ENCODE measurements at regions not wholly inside any gene's neighbourhood (a gene's known extent, or its start where the extent isn't known, plus 50 kb on each side); places are given as distances from the start of the nearest gene placed in this dataset.

DNA sequence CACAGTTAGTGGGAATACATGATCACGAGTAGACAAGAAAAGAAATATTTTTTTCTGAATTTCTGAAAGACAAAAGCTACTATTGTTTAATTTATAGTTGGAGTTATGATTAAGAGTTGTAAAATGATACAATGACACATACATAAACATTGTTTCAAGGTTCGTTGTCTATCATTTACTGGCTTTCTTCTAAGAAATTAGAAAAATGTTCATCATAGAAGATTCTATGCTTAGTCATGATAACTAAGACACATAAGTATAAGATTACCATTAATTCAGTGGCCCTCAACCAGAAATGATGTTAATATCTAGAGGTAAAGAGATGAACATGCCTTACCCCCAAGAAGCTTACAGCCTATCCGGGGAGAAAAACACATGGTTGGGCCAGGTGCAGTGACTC lies 1832.8 kb upstream of the PRR20A start:
- in situ Hi-C loops (cut with HindIII; ENCODE audit: low pct_ligation_motif_present, low sequenced_read_pairs), result no loop called here
- DNase-seq, result no peak
- H3K27me3 ChIP-seq (replicated peaks), result no peaks in the 10 kb centered on the region
- H3K36me3 ChIP-seq (replicated peaks), result no peaks in the 10 kb centered on the region
- TF ChIP-seq CTCF (IDR thresholded peaks at IDR 0.05; ENCODE audit: low read depth, low read length, missing control alignments), result no peak
- no peak overlapping the region for H3K4me3 ChIP-seq (ENCODE audit: low read depth, low read length)
- no peak overlapping the region for H3K27ac ChIP-seq

- no peak overlapping the region for H3K27ac ChIP-seq
- no peak for DNase-seq
- in situ Hi-C loops (cut with HindIII; ENCODE audit: low pct_ligation_motif_present, low sequenced_read_pairs), result no loop called here
- no peak for TF ChIP-seq CTCF (IDR thresholded peaks at IDR 0.05; ENCODE audit: low read depth, low read length, missing control alignments)
- H3K27me3 ChIP-seq (replicated peaks), result no peaks in the 10 kb centered on the region
- H3K36me3 ChIP-seq (replicated peaks), result no peaks in the 10 kb centered on the region
- no peak overlapping the region for H3K4me3 ChIP-seq (ENCODE audit: low read depth, low read length)
Observed at GRCh38 chr13:55341891-55342290, 1798.8 kb upstream of the PRR20A start.

GRCh38 chr13:55345224-55345623 lies 1795.5 kb upstream of the PRR20A start:
- no peaks in the 10 kb centered on the region for H3K36me3 ChIP-seq (replicated peaks)
- H3K4me3 ChIP-seq (ENCODE audit: low read depth, low read length), result no peak overlapping the region
- H3K27ac ChIP-seq, result no peak overlapping the region
- no peak for DNase-seq
- TF ChIP-seq CTCF (IDR thresholded peaks at IDR 0.05; ENCODE audit: low read depth, low read length, missing control alignments), result no peak
- in situ Hi-C loops (cut with HindIII; ENCODE audit: low pct_ligation_motif_present, low sequenced_read_pairs), result no loop called here
- H3K27me3 ChIP-seq (replicated peaks), result no peaks in the 10 kb centered on the region

GRCh38 chr13:55347528-55347927 lies 1793.2 kb upstream of the PRR20A start:
- DNase-seq, result no peak
- no peaks in the 10 kb centered on the region for H3K27me3 ChIP-seq (replicated peaks)
- H3K4me3 ChIP-seq (ENCODE audit: low read depth, low read length), result no peak overlapping the region
- H3K36me3 ChIP-seq (replicated peaks), result no peaks in the 10 kb centered on the region
- H3K27ac ChIP-seq, result no peak overlapping the region
- in situ Hi-C loops (cut with HindIII; ENCODE audit: low pct_ligation_motif_present, low sequenced_read_pairs), result no loop called here
- no peak for TF ChIP-seq CTCF (IDR thresholded peaks at IDR 0.05; ENCODE audit: low read depth, low read length, missing control alignments)

GRCh38 chr13:55359067-55359466 lies 1781.7 kb upstream of the PRR20A start:
- H3K4me3 ChIP-seq (ENCODE audit: low read depth, low read length), result no peak overlapping the region
- no peak overlapping the region for H3K27ac ChIP-seq
- H3K36me3 ChIP-seq (replicated peaks), result no peaks in the 10 kb centered on the region
- no peak for DNase-seq
- in situ Hi-C loops (cut with HindIII; ENCODE audit: low pct_ligation_motif_present, low sequenced_read_pairs), result no loop called here
- no peak for TF ChIP-seq CTCF (IDR thresholded peaks at IDR 0.05; ENCODE audit: low read depth, low read length, missing control alignments)
- no peaks in the 10 kb centered on the region for H3K27me3 ChIP-seq (replicated peaks)

DNA sequence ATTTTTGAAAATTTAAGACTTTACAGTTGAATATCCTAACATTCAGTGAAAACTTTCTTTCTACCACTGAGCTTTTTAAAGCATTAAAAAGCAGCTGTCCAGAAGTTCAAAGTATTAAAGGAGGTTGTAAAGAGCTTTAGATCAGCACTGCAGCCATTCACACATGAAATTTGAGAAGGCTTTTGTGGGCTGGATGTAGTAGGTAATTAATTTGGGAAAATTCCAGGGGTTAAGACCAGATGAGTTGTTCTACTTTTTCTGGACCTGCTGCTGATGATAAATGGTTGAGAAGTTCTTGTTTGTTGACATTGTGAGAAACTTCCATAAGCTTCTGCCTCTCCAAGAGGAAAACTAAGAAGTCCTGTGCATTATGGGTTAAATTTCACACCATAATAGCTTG lies 1779.6 kb upstream of the PRR20A start:
- no peak for DNase-seq
- no peak overlapping the region for H3K4me3 ChIP-seq (ENCODE audit: low read depth, low read length)

More for the DNA sequence above, 1779.6 kb upstream of the PRR20A start:
- Histone ChIP-seq H3K36me3 (replicated peaks) (no peaks in the 10 kb centered on the region), H3K27me3 (replicated peaks) (no peaks in the 10 kb centered on the region), H3K27ac (no peak overlapping the region)
- in situ Hi-C loops (cut with HindIII; ENCODE audit: low pct_ligation_motif_present, low sequenced_read_pairs), result no loop called here
- no peak for TF ChIP-seq CTCF (IDR thresholded peaks at IDR 0.05; ENCODE audit: low read depth, low read length, missing control alignments)
